ENCODE measurements at regions not wholly inside any gene's neighbourhood (a gene's known extent, or its start where the extent isn't known, plus 50 kb on each side); places are given as distances from the start of the nearest gene placed in this dataset.

DNA sequence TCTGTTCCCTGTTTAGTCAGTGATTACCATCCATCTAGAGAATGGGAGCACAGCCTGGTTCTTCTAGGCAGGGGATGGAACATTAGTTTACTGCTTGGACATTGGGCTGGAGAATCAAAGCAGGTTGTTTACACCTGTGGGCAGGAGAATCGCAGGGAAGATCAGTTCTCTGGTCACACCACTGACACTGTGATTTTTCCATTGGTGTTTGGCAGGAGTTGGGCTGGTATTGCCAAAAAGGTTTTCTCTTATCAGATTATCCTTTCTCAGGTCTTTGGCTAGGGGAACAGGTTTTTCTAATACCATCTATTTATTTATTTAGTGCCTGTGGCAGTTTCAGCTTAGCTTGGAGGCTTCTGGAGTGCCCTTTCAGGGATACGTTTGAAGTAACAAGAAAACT, 219.3 kb upstream of the GRIN3A start:
- Histone ChIP-seq H3K4me1 (replicated peaks in 1 of 4; ENCODE audit: control insufficient read depth in 3 of 4, insufficient read depth in 4 of 4, low read length in 3 of 4) (no peaks in the 10 kb centered on the region), H3K23me2 (ENCODE audit: low read depth, low read length) (no peaks in the 10 kb centered on the region), H4K91ac (replicated peaks; ENCODE audit: insufficient read length, low read length) (no peak overlapping the region), H3K79me1 (ENCODE audit: low read depth, low read length) (no peaks in the 10 kb centered on the region), H2AK5ac (ENCODE audit: low read depth, low read length) (no peak overlapping the region), H4K8ac (ENCODE audit: extremely low read depth, insufficient read depth, low read length) (no peak overlapping the region), H3K9me3 (ENCODE audit: insufficient read depth in 2 of 2, low read depth in 1 of 2, low read length in 1 of 2) (no peaks in the 10 kb centered on the region), H3K36me3 (ENCODE audit: control insufficient read depth in 2 of 4, insufficient read depth in 4 of 4, low read length in 3 of 4) (no peaks in the 10 kb centered on the region), H2BK5ac (ENCODE audit: low read depth, low read length) (no peak overlapping the region), H2BK120ac (replicated peaks; ENCODE audit: low read depth, low read length) (no peak overlapping the region), H2BK15ac (ENCODE audit: low read length) (no peak overlapping the region), H3K4me3 (ENCODE audit: extremely low read depth in 1 of 4, insufficient read depth in 2 of 4, low read depth in 3 of 4, low read length in 4 of 4) (no peak overlapping the region), H3K9ac (replicated peaks in 1 of 4; ENCODE audit: extremely low read depth in 1 of 4, low read depth in 3 of 4, low read length in 3 of 4) (no peak overlapping the region), H3K79me2 (ENCODE audit: control insufficient read depth in 1 of 2, insufficient read depth in 2 of 2, low read length in 2 of 2) (no peaks in the 10 kb centered on the region), H3K18ac (ENCODE audit: extremely low read depth, low read length) (no peak overlapping the region), H3K27me3 (replicated peaks in 1 of 4; ENCODE audit: control insufficient read depth in 3 of 4, extremely low read depth in 1 of 4, insufficient read depth in 3 of 4, low read length in 3 of 4) (no peaks in the 10 kb centered on the region), H3K4ac (replicated peaks; ENCODE audit: insufficient read length, low read depth, low read length) (no peak overlapping the region), H3K4me2 (ENCODE audit: insufficient read depth in 1 of 2, low read depth in 2 of 2, low read length in 2 of 2) (no peak overlapping the region), H3K14ac (ENCODE audit: insufficient read length) (no peak overlapping the region), H3K56ac (replicated peaks; ENCODE audit: insufficient read length, low read depth, low read length) (no peak overlapping the region), H3K23ac (ENCODE audit: insufficient read length) (no peak overlapping the region), H4K20me1 (replicated peaks in 1 of 2; ENCODE audit: control insufficient read depth in 1 of 2, insufficient read depth in 2 of 2, low read length in 2 of 2) (no peaks in the 10 kb centered on the region), H2BK20ac (ENCODE audit: low read length) (no peak overlapping the region), H3K27ac (ENCODE audit: low read depth, low read length) (no peak overlapping the region), H4K5ac (ENCODE audit: insufficient read length, low read depth, low read length) (no peak overlapping the region), H2BK12ac (ENCODE audit: low read depth, low read length) (no peak overlapping the region), H2AFZ (ENCODE audit: low read length) (no peak overlapping the region)
- ChIA-PET CTCF (ENCODE audit: partially characterized antibody) (no interaction called here), POLR2A (ENCODE audit: partially characterized antibody) (no interaction called here)
- no peak for TF ChIP-seq SIN3A (conservative IDR thresholded peaks at IDR 0.05 in 1 of 2, IDR thresholded peaks at IDR 0.05 in 1 of 2; ENCODE audit: low read depth in 1 of 2, low read length in 2 of 2)
- TF ChIP-seq TAF1 (IDR thresholded peaks at IDR 0.05; ENCODE audit: low read depth, low read length): no peak
- no peak for TF ChIP-seq CBX8 (IDR thresholded peaks at IDR 0.05; ENCODE audit: borderline replicate concordance, low read depth, low read length)
- TF ChIP-seq JUN (IDR thresholded peaks at IDR 0.05; ENCODE audit: low read depth, low read length): no peak
- TF ChIP-seq SAP30 (IDR thresholded peaks at IDR 0.05; ENCODE audit: insufficient read depth, insufficient replicate concordance, low read length): no peak
- no peak for FAIRE-seq
- 93% methylated on average over 2 of the region's 2 CpGs; no CpG with 5 or more reads in 1 of the 2 experiments for WGBS, 2 experiments (ENCODE audit: extremely low coverage in 1 of 2, insufficient coverage in 1 of 2, insufficient read length in 1 of 2, insufficient replicate concordance in 2 of 2, low coverage in 1 of 2, low lambda C conversion rate in 2 of 2, missing lambda C conversion rate in 1 of 2)
- no peak for DNase-seq (ENCODE audit: low read depth in 1 of 2, low spot score in 2 of 2)

Measured in H1 (cell line).